Tibial nerve (tissue), 4 donors: ENCODE measurements at regions not wholly inside any gene's neighbourhood (a gene's known extent, or its start where the extent isn't known, plus 50 kb on each side); places are given as distances from the start of the nearest gene placed in this dataset.

Source experiments
- CTCF ChIP-seq, 5 experiments: fragments of 200-600 bp in 3 of 5; fragments of 450-650 bp in 2 of 5; sonication (generic) in 3 of 5; IDR thresholded peaks; one replicate each; pipeline ENCODE4 v1.5.1; 2016 to 2019; ENCODE audit warnings: antibody characterized with exemption in 5 of 5, mild to moderate bottlenecking in 3 of 5, moderate library complexity in 2 of 5
- EP300 ChIP-seq, 2 donors: sonication (generic); formaldehyde crosslinking; IDR thresholded peaks; one replicate each; pipeline ENCODE4 v1.6.1; 2017; ENCODE audit warnings: antibody characterized with exemption in 2 of 2, mild to moderate bottlenecking in 1 of 2

DNA sequence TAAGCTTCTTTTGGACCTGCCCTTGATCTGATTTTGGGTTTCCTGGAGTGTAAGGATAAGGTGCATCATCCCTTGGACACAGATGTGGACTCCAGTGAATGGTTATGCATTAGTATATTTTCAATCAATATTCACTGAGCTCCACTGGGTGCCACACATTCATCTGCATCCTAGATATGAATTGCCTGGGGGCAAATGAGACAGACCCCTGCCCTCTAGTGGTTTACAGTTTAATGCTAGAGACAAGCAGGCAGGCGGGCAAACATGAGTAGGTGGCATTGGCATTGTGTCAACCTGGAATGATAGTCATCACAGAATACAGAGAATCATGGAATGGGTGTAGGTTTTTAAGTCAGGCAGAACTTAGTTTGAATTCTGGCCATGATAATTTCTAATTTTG is 252.5 kb upstream of the SOX14 start:
- TF ChIP-seq CTCF (IDR thresholded peaks at IDR 0.05) (no peak), EP300 (IDR thresholded peaks at IDR 0.05) (no peak)
